ENCODE measurements at regions not wholly inside any gene's neighbourhood (a gene's known extent, or its start where the extent isn't known, plus 50 kb on each side); places are given as distances from the start of the nearest gene placed in this dataset.

DNA sequence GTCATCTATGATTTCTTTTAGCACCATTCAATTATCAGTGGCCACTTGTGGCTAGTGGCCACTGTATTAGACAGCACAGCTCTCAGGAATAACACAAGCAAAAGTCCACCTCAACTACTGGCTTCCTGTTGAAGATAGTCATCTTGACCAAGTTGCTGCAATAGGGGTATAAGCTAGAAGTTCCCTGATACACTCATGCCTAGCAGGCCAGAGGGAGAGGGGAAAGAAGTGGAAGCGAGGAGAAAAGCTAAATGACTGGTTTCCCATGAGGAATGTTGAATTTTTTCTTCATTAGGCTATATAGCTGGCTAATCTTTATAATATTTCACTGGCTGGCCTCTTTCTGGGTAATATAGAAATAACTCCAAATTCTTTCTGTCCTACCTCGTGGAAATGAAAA, 327.5 kb upstream of the MEOX2 start:
- no peak for DNase-seq (ENCODE audit: low read depth in 2 of 2)

GRCh38 chr7:16007911-16008310, 321.4 kb upstream of the MEOX2 start:
- DNase-seq (ENCODE audit: low read depth in 2 of 2), result no peak

GRCh38 chr7:16004702-16005101, 318.2 kb upstream of the MEOX2 start:
- DNase-seq (ENCODE audit: low read depth in 2 of 2), result no peak

GRCh38 chr7:16001477-16001876, 315.0 kb upstream of the MEOX2 start:
- no peak for DNase-seq (ENCODE audit: low read depth in 2 of 2)

- DNase-seq (ENCODE audit: low read depth in 2 of 2), result no peak
Observed at GRCh38 chr7:15998617-15999016, 312.1 kb upstream of the MEOX2 start.

GRCh38 chr7:15995027-15995426, 308.5 kb upstream of the MEOX2 start:
- DNase-seq (ENCODE audit: low read depth in 2 of 2), result no peak

DNA sequence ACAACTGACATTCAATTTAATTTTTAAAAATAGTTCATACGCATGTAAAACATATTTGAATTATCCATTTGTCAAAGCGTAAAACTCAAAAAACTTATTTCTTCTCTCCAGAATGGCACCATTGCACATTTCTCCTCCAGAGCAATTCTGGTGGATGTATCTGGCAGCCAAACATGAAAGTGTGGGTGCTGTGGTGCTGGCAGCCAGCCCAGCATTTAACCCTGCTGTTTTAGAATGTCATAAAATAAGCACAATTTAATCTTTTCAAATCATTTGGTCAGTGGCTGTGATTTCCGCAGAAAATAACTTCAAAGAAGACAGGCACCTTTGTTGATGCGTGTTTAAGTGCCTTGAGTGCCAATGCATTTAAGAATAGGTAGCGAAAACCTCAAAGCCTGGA, 302.7 kb upstream of the MEOX2 start:
- no peak for DNase-seq (ENCODE audit: low read depth in 2 of 2)

GRCh38 chr7:15985587-15986384, 299.3 kb upstream of the MEOX2 start:
- DNase-seq (ENCODE audit: low read depth in 2 of 2), result no peak

- DNase-seq (ENCODE audit: low read depth in 2 of 2), result no peak
Observed at GRCh38 chr7:15977663-15978062, 291.2 kb upstream of the MEOX2 start.

GRCh38 chr7:15972862-15973275, 286.4 kb upstream of the MEOX2 start:
- DNase-seq (ENCODE audit: low read depth in 2 of 2), result no peak

- DNase-seq (ENCODE audit: low read depth in 2 of 2), result no peak
Observed at GRCh38 chr7:15967551-15967950, 281.1 kb upstream of the MEOX2 start.

DNA sequence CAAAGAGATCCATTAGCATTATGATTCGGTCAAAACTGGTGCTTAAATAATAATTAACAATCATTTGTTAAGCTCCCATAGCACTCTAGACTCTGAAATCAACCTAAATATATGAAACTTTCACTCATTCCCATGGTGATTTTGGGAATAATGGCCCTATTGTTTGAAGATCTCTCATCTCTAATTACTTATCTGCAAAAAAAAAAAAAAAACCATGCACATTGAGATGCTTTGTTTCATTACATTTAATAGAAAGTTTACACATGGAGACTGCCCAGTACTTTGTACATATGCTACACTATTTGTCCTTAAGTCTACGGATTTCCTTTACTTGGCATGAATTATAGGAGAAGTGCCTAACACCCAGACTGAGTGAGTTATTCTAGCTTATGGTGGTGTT, 280.6 kb upstream of the MEOX2 start:
- DNase-seq (ENCODE audit: low read depth in 2 of 2), result no peak

- no peak for DNase-seq (ENCODE audit: low read depth in 2 of 2)
Observed at GRCh38 chr7:15963206-15963605, 276.7 kb upstream of the MEOX2 start.

GRCh38 chr7:15954671-15955354, 268.3 kb upstream of the MEOX2 start:
- no peak for DNase-seq (ENCODE audit: low read depth in 2 of 2)

DNA sequence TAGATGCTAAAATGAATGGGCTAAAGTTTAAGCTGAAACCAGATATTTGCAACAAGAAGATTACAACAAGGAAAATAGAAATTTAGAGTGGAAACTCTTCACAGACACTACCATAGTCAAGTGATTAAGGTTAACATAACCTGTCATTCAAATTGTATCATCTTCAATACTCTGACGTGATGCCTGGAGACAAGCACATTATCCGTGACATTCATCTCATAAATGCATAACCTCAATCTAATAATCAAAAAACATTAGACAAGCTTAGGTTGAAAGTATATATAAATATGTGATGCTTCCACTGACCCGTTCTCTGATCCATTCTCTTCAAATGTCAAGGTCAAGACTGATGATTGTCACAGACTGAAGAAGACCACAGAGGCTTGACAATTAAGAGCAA, 263.8 kb upstream of the MEOX2 start:
- no peak for DNase-seq (ENCODE audit: low read depth in 2 of 2)

- no peak for DNase-seq (ENCODE audit: low read depth in 2 of 2)
Observed at GRCh38 chr7:15947754-15948153, 261.3 kb upstream of the MEOX2 start.

DNA sequence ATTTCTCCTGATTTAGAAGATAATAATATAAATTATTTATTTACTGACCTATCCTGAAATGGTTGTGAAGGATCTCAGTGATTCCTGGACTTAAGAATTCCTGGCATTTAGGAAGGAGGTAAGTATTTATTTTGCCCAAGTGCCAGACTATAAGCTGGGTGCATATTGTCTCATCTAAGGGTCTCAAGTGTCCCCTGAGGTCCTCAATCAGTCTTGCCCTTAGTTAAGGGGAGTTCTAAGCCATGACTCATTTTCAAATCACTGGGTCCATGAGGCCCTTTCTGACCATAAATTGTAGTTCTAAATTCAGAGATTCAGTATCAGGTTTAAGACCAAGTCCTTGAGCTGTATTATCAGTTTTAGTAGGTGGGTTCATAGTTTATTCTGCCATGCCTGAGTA, 251.6 kb upstream of the MEOX2 start:
- DNase-seq (ENCODE audit: low read depth in 2 of 2), result no peak

- no peak for DNase-seq (ENCODE audit: low read depth in 2 of 2)
Observed at GRCh38 chr7:15937571-15937970, 251.1 kb upstream of the MEOX2 start.

DNA sequence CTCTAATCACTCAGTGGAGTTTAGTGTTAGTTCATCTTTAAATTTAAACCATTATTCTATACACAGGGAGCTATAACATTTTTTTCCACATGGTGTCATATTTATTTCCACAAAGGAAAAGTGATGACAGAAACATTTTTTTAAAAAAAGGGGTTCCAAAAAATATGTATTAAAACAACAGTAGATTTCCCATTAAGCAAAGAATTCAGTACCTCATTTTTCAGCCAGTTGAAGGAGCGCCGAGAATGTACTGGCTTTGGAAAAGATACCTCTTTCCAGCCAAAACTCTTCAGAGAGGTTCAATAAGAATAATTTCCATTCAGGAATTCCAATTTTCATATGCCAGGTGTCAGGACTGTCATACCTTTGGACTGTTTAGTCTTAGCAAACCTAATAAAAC, 250.5 kb upstream of the MEOX2 start:
- DNase-seq (ENCODE audit: low read depth in 2 of 2), result no peak

- DNase-seq (ENCODE audit: low read depth in 2 of 2), result no peak
Observed at GRCh38 chr7:15932318-15932717, 245.8 kb upstream of the MEOX2 start.

DNA sequence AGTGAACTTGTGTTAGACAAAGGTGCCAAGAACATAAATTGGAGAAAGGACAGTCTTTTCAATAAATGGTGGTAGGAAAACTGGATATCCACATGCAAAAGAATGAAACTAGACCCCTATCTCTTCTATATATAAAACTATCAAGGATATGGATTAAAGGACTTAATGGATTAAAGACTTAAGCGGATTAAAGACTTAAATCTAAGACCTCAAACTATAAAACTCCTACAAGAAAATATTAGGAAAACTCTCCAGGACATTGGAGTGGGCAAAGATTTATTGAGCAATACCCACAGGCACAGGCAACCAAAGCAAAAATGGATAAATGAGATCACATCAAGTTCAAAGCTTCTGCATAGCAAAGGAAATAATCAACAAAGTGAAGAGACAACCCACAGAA, 242.9 kb upstream of the MEOX2 start:
- DNase-seq (ENCODE audit: low read depth in 2 of 2), result no peak

DNA sequence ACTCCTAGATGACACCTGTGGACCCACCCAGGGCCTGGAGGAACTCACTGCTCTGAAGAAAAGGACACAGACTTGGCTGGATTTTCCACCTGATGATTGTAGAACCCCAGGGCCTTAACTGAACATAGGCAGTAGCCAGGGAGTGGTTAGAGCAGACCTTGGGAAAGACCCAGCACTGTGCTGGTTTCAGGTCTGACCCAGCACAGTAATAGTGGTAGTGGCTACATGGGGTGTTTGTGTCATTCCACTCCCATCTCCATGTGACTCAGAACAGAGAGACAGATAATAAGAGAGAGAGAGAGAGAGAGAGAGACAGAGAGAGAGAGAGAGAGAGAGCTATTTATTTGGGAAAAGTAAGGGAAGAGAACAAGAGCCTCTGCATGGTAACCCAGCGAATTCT, 239.1 kb upstream of the MEOX2 start:
- DNase-seq (ENCODE audit: low read depth in 2 of 2), result no peak

GRCh38 chr7:15924910-15925309, 238.4 kb upstream of the MEOX2 start:
- no peak for DNase-seq (ENCODE audit: low read depth in 2 of 2)

DNA sequence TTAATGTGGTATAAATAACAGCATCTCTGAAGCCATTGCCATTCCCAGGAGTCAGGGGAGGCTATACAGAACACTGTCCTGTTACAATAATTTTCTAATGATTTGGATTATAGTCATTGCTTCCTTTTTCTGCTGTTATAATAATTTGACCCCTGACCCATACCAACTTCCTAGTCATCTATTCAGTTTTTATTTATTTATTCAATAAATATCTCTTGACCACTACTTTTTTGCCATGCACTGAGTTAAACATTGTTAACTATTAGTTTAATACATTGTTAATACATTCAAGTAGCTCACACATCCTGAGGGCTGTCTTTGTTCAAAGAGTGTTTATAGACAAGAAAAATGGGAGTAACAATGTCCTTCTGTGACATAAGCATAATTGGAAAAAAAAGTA, 235.5 kb upstream of the MEOX2 start:
- no peak for DNase-seq (ENCODE audit: low read depth in 2 of 2)
